ENCODE measurements at regions not wholly inside any gene's neighbourhood (a gene's known extent, or its start where the extent isn't known, plus 50 kb on each side); places are given as distances from the start of the nearest gene placed in this dataset.

DNA sequence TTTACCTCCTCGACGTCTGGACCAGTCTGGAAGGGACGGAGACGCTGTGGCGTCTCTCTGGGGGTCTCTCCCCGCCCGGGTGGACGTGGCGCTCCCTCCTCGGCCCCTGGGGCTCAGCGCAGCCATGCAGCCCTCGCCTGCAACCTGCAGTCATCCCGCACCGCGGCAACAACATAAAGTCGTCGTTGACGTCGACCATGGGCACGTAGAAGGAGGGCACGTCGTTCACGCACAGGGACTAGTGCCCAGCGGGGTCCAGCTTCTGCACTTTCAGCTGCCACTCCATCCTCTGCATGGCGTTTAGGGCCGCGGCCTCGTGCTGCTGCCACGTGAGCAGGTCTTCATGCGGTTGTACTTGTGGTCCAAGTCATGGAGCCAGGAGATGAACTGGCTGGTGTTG is 889.6 kb upstream of the LRRTM1 start:
- DNase-seq (ENCODE audit: missing footprints) (no peak), ATAC-seq (no peak)
- intact Hi-C loops (cut with DNase I), result no loop called here

DNA sequence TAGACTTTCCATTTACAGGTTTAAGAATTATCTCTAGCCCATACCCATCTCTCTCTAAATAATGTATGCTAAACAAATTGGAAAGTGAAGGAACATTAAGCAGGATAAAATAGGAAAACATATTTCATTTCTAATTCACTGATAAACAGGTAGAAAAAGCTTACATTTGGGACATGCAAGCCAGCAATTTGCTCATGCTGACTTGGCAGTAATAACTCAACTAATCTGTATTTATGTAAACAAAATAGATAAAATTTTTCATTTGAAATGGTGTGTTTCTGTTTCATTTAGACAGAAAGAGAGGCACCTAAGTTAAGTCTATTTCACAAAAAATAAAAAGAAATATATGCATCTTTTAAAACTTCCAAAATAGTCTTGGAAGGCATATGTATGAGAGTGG is 877.3 kb upstream of the LRRTM1 start:
- no peak for DNase-seq (ENCODE audit: missing footprints)

DNA sequence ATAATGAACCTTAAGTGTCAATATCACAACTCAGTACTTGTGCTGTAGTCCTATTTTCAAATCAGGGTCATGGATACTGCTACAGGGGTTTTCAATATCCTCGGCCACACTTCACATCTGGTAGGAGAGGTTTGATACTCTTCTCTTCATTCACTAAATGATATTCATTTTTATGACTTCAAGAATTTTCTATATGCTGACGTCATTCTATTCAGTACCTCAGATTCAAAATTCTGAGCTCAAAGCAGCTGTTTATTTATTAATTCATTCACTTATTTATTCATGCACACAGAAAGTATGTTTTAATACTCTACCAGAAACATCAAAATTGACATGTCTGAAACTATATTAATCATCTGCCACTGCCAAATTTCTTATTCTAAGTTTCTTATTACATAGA is 866.9 kb upstream of the LRRTM1 start:
- ATAC-seq (no peak), DNase-seq (ENCODE audit: missing footprints) (no peak)
- intact Hi-C loops (cut with DNase I), result no loop called here

More for the DNA sequence above, 877.3 kb upstream of the LRRTM1 start:
- ATAC-seq, result no peak
- intact Hi-C loops (cut with DNase I), result no loop called here

DNA sequence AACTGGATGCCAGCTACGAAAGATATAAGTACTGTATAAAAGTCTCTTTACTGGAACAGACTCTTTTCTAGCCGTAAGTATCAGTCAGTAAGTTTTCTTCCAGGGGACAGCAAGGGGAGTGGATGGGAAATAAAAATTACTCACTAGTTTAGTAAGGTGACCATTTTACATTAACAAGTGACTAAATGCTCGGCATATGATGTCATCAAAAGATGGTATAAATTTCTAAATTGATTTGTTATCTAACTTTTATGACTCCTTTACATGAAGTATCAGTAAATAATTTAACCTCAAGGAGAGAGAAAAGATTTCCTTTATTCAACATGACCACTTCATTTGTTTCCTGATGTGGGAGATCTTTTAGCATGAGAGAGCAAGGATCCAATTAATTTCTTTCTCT is 859.0 kb upstream of the LRRTM1 start:
- intact Hi-C loops (cut with DNase I), result no loop called here
- ATAC-seq, result no peak
- DNase-seq (ENCODE audit: missing footprints), result no peak

DNA sequence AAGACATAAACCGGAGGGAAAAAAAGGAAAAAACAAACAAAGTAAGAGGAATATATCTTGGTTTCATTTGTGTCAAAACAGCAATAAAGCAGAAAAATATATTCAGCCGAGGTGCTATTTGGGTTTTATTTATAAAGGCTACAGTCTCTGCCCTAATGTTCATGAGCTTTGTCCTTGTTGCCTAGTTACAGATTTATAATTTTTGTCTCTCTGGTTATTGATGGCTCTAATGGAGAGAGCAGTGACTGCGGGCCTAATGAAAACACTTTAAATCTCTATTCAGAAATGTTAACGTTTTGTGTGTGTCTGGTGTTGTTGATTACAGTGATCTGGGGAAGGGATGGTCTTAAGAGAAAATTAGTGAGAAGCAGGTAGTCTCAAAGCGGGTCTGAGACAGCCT is 854.0 kb upstream of the LRRTM1 start:
- DNase-seq (ENCODE audit: missing footprints) (no peak), ATAC-seq (no peak)
- intact Hi-C loops (cut with DNase I), result no loop called here

DNA sequence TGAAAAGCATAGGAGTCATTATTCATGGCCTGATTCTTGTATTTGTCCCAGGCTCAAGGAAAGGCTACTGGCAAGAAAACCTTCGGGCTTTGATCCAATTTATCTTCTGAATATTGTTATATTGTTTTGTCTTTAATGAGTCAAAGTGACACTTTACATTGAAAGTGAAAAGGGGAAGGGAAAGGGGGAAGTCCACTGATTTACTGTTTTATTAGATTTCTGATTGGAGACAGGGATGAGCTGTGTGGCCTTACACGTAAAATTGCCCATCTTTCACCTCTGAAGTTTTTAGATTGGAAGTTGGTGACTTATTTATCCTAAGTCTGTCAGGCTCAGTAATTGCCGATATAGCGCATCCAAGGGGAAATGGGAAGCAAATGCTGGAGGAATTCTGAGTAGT is 843.8 kb upstream of the LRRTM1 start:
- intact Hi-C loops (cut with DNase I), result no loop called here
- DNase-seq (ENCODE audit: missing footprints) (no peak), ATAC-seq (no peak)

DNA sequence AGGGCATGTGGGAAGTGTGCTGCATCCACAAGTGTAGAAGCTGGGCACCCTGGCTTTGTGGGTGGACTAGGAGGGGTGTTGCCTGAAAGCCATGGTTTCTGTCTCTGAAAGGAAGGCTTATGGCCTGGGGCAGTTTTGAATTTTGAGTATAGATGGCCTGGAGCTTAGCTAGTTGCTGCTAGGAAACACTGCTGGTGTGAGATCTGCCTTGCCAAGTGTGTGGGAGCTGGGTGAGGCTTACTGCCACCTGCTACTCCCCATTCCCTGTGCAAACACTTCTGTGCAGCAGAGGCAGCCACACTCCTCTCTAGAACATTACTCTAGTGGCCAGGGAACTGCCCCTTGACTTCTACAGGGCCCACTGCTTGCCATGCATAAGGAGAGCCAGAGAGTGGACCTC is 831.7 kb upstream of the LRRTM1 start:
- intact Hi-C loops (cut with DNase I), result no loop called here
- no peak for ATAC-seq

DNA sequence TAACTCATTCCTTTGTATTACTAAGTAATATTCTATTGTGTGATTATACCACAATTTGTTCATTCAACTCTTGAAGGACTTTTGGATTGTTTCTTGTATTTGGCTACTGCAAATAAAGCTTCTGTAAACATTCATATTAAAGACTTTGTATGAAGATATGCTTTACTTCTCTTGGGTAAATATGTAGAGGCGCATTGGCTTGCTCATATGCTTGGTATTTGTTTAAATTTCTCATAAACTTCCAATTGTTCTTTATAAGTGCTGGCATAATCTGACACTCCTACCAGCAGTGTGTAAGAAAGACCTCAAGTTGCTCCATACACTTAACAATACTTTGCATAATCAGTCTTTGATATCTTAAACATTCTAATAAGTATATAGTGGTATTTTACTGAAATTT is 792.8 kb upstream of the LRRTM1 start:
- ATAC-seq, result no peak
- DNase-seq (ENCODE audit: missing footprints), result no peak
- intact Hi-C loops (cut with DNase I), result no loop called here

More for the DNA sequence above, 831.7 kb upstream of the LRRTM1 start:
- no peak for DNase-seq (ENCODE audit: missing footprints)

DNA sequence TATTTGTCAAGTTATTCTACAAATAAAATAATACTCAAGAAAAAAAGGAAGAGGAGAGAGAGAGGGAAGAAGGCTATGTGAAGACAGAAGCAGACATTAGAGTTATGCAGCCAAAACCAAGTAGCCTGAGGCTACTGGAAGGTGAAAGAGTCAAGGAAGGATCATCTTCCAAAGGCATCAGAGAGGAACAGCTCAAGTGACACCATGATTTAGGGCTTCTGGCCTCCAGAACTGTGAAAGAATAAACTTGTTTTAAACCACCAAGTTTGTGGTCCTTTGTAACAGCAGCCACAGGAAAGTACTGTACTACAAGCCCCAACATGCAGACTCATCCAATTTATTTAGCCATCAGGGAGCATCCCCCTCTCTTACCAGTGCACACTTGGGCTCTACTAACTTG is 788.5 kb upstream of the LRRTM1 start:
- no peak for DNase-seq (ENCODE audit: missing footprints)
- intact Hi-C loops (cut with DNase I), result no loop called here
- ATAC-seq, result no peak

DNA sequence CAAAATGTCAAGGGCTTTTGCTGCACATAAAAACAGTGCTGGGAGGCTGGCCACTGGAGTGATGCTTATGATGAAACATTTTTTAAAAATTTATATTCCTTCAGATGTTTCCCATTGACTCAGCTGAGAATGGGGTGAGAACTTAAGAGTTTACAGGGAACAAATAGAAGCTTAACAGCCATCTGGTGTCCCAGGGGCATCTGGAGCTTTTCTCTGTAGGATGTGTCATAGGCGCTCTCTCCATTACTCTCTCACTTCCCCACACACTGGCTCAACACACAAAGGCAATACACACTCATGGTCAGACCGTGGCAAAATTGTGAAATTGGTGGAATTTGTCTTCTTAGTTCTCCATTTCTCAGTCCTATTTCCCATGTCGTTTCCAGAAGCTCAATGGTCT is 783.1 kb upstream of the LRRTM1 start:
- intact Hi-C loops (cut with DNase I), result no loop called here
- no peak for ATAC-seq
- no peak for DNase-seq (ENCODE audit: missing footprints)

DNA sequence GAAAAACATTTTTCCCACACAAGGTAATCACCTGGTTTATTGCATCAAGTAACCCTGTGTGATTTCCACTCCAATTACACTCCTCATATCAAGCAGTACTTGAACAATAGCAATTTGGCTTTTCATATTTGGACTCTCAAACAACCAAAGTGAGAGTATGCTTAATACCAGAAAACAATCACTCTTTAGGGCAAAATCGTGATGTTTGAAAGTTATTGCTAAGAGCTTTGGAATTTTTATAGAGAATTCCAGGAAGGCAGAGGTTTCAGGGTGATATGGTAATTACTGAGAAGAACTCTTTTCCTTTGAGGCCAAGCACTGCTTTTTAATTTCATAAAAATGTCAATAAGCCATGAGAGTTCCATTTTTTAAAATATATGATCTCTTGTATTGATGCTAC is 779.5 kb upstream of the LRRTM1 start:
- ATAC-seq (no peak), DNase-seq (ENCODE audit: missing footprints) (no peak)
- intact Hi-C loops (cut with DNase I), result no loop called here

DNA sequence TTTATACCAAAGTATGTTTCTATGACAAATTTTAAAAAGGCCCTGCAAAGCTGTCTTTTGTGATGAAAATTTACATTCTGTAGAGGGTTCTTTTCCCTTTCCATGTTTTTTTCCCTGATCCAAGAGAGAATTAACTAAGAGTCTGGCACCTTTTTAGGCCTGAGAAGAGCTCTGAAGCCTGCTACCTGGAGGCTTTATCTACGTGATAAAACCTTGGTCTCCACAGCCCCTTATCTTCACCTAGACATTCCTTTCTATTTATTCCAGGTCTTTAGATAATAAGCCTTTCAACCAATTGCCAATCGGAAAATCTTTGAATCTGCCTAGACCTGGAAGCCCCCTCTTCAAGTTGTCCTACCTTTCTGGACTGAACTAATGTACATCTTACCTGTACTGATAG is 774.1 kb upstream of the LRRTM1 start:
- no peak for ATAC-seq
- DNase-seq (ENCODE audit: missing footprints), result no peak
- intact Hi-C loops (cut with DNase I), result no loop called here

DNA sequence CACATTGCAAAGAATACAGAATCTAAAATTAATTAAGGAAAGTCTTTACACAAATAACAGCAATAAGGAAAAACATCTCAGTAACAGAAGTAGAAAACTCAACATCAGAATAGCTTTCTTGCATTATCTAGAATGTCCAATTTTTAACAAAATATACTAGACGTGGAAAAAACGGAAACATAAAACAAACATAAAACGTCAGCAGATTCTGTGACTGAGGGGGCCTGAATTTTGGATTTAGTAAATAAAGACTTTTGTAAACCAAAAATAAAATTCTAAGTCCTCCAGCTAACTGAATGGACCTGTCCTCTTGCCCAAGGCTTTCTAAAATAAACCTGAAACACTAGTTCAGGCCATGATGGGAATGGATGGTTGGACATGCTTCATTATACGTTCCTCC is 773.5 kb upstream of the LRRTM1 start:
- intact Hi-C loops (cut with DNase I), result no loop called here
- no peak for DNase-seq (ENCODE audit: missing footprints)
- ATAC-seq, result no peak

DNA sequence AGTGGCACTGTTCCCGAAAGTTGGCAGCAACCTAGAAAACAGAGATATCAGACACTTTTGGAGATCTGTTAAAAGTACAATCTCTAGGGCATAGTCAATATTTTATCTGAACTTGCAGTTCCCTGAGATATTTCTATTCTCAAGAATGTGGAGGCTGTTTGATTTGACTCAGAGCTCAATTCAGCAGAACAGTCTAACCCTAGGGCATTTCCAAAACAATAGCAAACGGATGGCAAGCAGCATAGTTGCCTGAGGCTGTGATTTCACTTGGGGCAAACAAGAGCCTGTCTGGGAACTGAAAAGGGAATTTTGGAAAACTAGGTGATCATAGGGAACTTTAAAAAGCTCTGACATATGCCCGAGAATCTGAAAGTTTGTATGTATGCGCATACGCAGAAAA is 772.8 kb upstream of the LRRTM1 start:
- no peak for ATAC-seq
- intact Hi-C loops (cut with DNase I), result no loop called here
- no peak for DNase-seq (ENCODE audit: missing footprints)

DNA sequence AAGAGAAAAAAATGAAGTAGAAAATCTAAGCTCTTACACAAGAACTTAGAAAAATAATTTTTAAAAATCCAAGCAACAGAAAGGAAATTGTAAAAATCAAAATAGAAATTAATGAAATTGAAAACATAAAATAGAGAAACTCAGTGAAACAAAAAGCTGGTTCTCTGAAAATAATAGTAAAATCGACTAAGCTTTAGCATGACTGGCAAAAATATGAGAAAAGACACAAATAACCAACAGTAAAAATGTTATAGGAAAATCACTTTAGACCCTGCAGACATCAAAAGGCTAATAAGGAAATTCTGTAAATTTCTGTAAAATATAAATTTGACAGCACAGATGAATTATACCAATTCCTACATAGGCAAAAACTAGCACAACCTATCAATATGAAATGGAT is 768.9 kb upstream of the LRRTM1 start:
- DNase-seq (ENCODE audit: missing footprints) (no peak), ATAC-seq (no peak)
- intact Hi-C loops (cut with DNase I), result no loop called here

DNA sequence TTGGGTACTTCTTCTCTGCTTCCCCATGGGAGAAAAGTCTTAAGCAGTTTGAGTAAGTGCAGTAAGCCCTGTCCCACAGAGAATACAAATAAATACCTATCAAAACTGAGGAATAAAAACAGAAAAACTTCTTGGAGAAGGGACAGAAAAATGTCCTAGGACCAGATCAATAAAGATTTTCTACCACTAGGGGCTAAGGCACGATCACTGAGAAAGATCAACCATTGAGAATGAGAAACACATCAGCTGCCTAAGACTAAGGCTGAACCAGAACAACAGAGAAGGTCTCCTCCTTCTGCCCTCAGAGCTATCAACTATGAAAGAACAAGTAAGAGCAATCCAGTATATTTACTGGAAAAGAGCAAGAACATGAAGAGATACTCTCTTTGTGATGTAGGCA is 763.6 kb upstream of the LRRTM1 start:
- intact Hi-C loops (cut with DNase I), result no loop called here
- ATAC-seq, result no peak
- no peak for DNase-seq (ENCODE audit: missing footprints)

DNA sequence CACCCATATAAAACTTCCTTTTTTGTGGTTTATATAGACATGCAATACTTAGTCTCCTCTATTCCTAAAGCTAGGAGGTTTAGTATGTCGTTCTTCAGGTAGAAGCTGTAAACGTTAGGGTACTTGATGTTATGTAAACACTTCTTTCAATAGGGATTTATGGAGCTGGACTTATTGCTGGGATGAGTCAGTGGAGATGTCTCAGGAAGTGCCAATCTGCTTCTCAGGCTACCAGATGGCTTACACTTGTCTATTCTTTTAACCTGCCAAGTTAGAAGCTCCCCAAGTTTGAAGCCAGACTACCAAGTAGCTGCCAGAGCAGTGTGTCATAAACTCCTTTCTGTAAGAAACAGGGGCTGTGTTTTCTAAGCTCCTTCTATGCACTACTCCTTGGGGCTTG is 756.5 kb upstream of the LRRTM1 start:
- ATAC-seq, result no peak
- intact Hi-C loops (cut with DNase I), result no loop called here

DNA sequence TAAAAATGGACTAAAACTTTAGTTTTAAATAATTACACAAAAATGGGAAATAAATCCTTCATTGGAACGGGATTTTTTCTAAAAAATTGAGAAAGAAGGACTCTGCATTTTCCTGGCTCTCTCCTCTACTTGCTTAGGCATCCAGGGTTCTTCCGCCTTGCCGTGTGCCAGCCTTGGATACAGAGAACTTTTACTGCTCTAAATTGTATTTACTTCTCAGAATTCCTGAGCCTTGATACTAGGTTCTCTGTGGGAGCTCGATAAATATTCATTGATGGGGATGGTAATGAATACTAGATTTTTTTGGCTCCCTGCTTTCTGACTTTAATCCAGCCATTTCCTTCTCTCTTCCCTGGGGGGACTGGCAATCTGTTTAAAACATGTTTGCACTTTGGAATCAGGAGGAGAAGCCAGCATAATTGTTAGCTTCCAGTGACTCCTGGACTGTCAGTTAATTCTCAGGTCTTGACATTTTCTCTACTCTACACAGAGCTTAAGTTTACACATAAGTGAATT is 746.1 kb upstream of the LRRTM1 start:
- ATAC-seq (no peak), DNase-seq (ENCODE audit: missing footprints) (no peak)
- intact Hi-C loops (cut with DNase I), result no loop called here

More for the DNA sequence above, 756.5 kb upstream of the LRRTM1 start:
- no peak for DNase-seq (ENCODE audit: missing footprints)

DNA sequence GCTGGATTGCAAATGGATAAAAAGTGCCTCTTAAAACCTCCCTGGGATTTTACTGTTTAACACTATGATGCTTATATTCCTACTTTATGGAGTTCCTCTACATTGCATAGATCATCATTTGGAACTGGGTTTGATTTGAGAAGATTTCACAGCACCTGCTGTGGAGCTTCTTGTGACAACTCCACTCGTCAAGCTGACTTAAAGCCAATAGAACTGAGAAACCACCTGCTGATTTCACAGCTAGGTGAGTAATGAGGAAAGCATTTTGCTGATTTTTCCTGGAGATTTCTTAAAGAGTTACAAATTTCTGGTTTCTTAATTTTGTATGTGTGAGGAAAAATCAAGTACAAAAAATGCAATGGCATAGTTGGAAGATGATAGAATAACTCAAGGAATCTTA is 739.1 kb upstream of the LRRTM1 start:
- DNase-seq (ENCODE audit: missing footprints), result no peak
- intact Hi-C loops (cut with DNase I), result no loop called here
- ATAC-seq, result no peak

DNA sequence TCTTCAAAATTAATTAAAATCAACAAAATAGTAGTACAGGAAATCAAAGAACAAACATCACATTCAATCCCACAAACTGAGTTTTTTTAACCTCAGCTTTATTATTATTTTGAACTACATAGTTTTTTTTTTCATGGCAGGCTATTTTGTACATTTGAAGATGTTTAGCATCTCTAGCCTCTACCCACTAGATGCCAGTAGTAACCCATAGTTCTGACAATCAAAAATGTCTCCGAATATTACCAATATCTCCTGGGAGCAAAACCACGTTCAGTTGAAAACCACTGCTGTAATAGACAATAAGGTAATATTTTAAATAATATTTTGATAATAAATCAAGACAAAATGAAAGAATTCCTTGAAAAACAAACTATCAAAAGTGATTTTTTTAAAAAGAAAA is 702.6 kb upstream of the LRRTM1 start:
- DNase-seq (ENCODE audit: missing footprints) (no peak), ATAC-seq (no peak)
- intact Hi-C loops (cut with DNase I), result no loop called here

DNA sequence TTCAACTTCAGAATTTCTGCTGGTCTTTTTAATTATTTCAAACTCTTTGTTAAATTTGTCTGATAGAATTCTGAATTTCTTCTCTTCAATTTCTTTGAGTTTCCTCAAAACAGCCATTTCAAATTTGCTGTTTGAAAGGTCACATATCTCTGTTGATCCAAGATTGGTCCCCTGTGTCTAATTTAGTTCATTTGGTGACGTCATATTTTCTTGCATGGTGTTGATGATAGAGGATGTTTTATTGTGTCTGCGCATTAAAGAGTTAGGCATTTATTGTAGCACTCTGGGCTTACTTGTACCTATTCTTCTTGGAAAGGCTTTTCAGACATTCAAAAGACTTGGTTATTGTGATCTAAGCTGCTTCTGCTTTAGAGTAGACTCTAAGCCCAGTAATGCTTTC is 698.4 kb upstream of the LRRTM1 start:
- ATAC-seq (no peak), DNase-seq (ENCODE audit: missing footprints) (no peak)
- intact Hi-C loops (cut with DNase I), result no loop called here

DNA sequence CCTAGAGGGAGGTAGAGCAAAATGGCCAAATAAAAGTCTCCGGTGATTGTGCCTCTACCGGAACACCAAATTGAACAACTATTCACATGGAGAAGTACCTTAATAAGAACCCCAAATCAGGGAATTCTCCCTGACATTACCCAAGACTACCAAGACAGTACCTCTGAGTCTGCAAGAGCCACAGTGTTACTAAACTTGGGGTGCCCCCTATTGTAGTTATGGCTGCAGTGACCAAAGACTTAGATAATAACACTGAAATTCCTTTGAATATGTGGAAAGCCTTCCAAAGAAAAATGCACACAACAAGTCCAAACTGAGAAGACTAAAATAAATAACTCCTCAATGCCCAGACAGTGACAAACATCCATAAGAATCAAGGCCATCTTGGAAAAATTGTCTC is 682.9 kb upstream of the LRRTM1 start:
- DNase-seq (ENCODE audit: missing footprints) (no peak), ATAC-seq (no peak)
- intact Hi-C loops (cut with DNase I), result no loop called here
